Neural crest cell (in vitro differentiated cells): ENCODE measurements at regions not wholly inside any gene's neighbourhood (a gene's known extent, or its start where the extent isn't known, plus 50 kb on each side); places are given as distances from the start of the nearest gene placed in this dataset.
"Not testable (repeated sequence)": the region's sequence is repeated elsewhere in the genome, so short reads cannot be mapped to it uniquely, and the experiment has no call there.

Experiments
- DNase-seq: peaks from one replicate; pipeline ENCODE4 v3.0.0; 2021; ENCODE audit warnings: low read depth, mixed read lengths, low spot score
- H3K27ac Mint-ChIP-seq: one replicate; pipeline ENCODE4 v1.8.0; 2021; ENCODE audit warnings: mild to moderate bottlenecking, mixed read lengths; ENCODE audit not compliant: unreplicated experiment
- H3K27me3 Mint-ChIP-seq: 2 replicates; pipeline ENCODE4 v1.8.0; 2021; ENCODE audit warnings: low read depth, mild to moderate bottlenecking, mixed read lengths
- H3K36me3 Mint-ChIP-seq: 2 replicates; pipeline ENCODE4 v1.8.0; 2021; ENCODE audit warnings: low read depth, mild to moderate bottlenecking, mixed read lengths
- H3K4me1 Mint-ChIP-seq: 2 replicates; pipeline ENCODE4 v1.8.0; 2021; ENCODE audit warnings: mixed read lengths
- H3K4me3 Mint-ChIP-seq: one replicate; pipeline ENCODE4 v1.8.0; 2021; ENCODE audit warnings: mild to moderate bottlenecking, mixed read lengths
- H3K9me3 Mint-ChIP-seq: 2 replicates; pipeline ENCODE4 v1.8.0; 2021; ENCODE audit warnings: mixed read lengths
- TF ChIP-seq, protein P1 (sequence below): fragments of 200-600 bp; sonication (generic); conservative IDR thresholded peaks from 2 replicates; pipeline ENCODE4 v1.5.0; 2021; ENCODE audit warnings: antibody characterized with exemption, mild to moderate bottlenecking

DNA sequence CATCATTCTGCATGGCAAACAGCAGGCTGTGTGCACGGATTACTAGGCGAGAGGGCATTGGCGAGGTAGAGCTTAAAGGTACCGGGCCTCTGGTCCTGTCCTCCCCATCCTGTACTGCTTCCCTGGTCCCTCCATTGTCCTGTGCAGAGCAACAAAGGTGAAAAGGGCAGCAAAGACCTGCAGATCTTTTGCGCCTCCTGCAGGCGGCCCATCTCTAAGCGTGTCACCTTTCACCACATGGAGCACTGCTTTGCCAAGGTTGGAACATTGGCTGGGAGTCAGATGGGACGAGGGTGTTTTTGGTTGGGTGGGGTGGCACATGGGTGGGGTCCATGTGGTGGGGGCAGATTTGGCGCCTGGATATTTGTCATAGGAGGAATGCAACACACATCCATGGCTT is 64.7 kb upstream of the UXT start:
- Mint-ChIP-seq H3K9me3 (peaks cover 22% of the 10 kb centered on the region), H3K4me3 (no peak overlapping the region)
- DNase-seq: no peak

DNA sequence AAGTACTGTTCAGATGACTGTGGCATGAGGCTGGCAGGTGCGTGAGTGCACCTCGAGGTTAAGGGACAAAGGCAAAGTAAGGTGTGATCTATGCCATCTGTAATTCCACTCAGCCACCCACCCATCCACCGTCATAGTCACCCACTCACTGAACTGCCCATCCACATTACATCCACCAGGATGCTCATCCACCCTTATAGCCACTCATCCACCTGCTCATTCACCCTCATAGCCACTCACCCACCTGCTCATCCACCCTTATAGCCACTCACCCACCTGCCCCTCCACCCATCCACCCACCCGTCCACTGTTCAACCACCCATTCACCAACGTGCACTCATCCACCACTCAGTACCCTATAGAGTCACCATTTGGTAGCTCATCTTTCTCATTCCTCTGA is 64.1 kb upstream of the UXT start:
- Mint-ChIP-seq H3K4me3 (no peak overlapping the region), H3K9me3 (peaks cover 22% of the 10 kb centered on the region), H3K36me3 (peaks cover 3% of the 10 kb centered on the region), H3K4me1 (no peaks in the 10 kb centered on the region), H3K27ac (no peak overlapping the region), H3K27me3 (peaks cover 4% of the 10 kb centered on the region)
- TF ChIP-seq, protein P1, sequence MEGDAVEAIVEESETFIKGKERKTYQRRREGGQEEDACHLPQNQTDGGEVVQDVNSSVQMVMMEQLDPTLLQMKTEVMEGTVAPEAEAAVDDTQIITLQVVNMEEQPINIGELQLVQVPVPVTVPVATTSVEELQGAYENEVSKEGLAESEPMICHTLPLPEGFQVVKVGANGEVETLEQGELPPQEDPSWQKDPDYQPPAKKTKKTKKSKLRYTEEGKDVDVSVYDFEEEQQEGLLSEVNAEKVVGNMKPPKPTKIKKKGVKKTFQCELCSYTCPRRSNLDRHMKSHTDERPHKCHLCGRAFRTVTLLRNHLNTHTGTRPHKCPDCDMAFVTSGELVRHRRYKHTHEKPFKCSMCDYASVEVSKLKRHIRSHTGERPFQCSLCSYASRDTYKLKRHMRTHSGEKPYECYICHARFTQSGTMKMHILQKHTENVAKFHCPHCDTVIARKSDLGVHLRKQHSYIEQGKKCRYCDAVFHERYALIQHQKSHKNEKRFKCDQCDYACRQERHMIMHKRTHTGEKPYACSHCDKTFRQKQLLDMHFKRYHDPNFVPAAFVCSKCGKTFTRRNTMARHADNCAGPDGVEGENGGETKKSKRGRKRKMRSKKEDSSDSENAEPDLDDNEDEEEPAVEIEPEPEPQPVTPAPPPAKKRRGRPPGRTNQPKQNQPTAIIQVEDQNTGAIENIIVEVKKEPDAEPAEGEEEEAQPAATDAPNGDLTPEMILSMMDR: no peak
- DNase-seq: no peak

More for the DNA sequence above, 64.7 kb upstream of the UXT start:
- Mint-ChIP-seq H3K27me3 (peaks cover 4% of the 10 kb centered on the region), H3K36me3 (peaks cover 3% of the 10 kb centered on the region), H3K27ac (no peak overlapping the region), H3K4me1 (no peaks in the 10 kb centered on the region)
- TF ChIP-seq, protein P1: no peak

DNA sequence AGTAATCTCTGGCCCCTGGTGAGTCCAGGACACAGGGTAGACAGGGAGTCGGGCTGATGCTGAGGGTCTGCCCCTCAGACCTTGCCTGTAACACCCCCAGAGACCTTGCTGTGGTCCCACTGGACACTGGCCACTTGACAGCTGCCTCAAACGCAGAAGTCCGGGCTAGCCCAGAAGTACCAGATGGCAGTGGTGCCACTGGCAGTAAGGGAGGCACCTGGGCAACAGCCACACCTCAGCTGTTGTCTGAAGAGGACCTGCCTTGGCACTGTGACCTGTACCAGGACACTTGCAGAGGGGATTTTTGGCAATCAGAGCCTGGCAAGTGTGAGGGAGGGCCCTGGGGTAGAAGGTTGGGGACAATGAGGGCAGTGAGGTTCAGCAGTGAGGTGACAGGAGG is 63.3 kb upstream of the UXT start:
- TF ChIP-seq, protein P1: no peak
- Mint-ChIP-seq H3K4me3 (no peak overlapping the region), H3K27ac (no peak overlapping the region), H3K9me3 (peaks cover 21% of the 10 kb centered on the region), H3K36me3 (peaks cover 3% of the 10 kb centered on the region), H3K4me1 (no peaks in the 10 kb centered on the region), H3K27me3 (peaks cover 4% of the 10 kb centered on the region)
- no peak for DNase-seq

DNA sequence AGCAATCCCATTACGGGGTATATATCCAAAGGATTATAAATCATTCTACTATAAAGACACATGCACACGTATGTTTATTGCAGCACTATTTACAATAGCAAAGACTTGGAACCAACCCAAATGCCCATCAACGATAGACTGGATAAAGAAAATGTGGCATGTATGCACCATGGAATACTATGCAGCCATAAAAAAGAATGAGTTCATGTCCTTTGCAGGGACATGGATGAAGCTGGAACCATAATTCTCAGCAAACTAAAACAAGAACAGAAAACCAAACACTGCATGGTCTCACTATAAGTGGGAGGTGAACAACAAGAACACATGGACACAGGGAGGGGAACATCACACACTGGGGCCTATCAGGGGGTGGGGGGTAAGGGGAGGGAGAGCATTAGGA is 56.1 kb upstream of the UXT start:
- not testable (repeated sequence) for H3K4me3 Mint-ChIP-seq, H3K27ac Mint-ChIP-seq, H3K36me3 Mint-ChIP-seq, H3K4me1 Mint-ChIP-seq, H3K27me3 Mint-ChIP-seq, DNase-seq
- H3K9me3 Mint-ChIP-seq: peaks cover 10% of the 10 kb centered on the region

DNA sequence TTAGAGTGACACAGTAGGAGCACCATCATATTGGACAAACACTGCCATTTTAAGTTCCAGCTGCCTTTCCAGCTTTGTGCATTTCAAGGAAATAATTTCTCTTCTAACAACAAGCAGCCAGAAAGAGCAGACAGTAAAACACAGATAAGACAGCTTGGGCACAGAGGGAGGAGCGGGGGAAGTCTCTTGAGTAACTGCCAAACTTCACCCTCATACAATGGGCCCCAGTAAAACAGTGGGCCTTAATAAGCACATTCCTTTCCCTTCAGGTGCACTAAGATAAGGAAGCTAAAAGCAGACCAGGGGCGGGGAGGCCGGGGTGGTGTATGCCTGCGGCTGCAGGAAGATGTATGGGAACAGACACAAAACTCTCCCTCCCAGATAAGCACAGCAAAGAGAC is 53.7 kb upstream of the UXT start:
- not testable (repeated sequence) for H3K36me3 Mint-ChIP-seq, DNase-seq, H3K9me3 Mint-ChIP-seq, H3K27ac Mint-ChIP-seq, H3K4me1 Mint-ChIP-seq, H3K4me3 Mint-ChIP-seq, H3K27me3 Mint-ChIP-seq

DNA sequence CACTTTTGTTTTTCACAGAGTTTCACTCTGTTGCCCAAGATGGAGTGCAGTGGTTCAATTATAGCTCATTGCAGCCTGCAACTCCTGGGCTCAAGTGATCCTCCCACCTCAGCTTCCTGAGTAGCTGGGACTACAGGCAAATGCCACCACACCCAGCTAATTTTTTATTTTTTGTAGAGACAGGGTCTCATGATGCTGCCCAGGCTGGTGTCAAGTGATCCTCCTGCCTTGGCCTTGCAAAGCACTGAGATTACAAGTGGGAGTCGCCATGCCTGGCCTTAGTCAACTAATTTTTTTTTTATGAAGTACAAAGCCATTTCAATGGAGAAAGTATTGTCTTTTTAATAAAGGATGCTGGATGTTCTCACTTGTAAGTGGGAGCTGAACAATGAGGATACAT is 51.3 kb upstream of the UXT start:
- Mint-ChIP-seq H3K9me3 (peaks cover 8% of the 10 kb centered on the region), H3K4me1 (no peaks in the 10 kb centered on the region), H3K27ac (no peak overlapping the region), H3K36me3 (peaks cover 2% of the 10 kb centered on the region), H3K4me3 (no peak overlapping the region), H3K27me3 (peaks cover 6% of the 10 kb centered on the region)
- DNase-seq: no peak
- TF ChIP-seq, protein P1: no peak
